M059J (cell line): ENCODE measurements at regions not wholly inside any gene's neighbourhood (a gene's known extent, or its start where the extent isn't known, plus 50 kb on each side); places are given as distances from the start of the nearest gene placed in this dataset.

Source experiments
- DNase-seq: peaks from one replicate; pipeline ENCODE4 v3.0.0-alpha.2; 2012; ENCODE audit warnings: low read depth

DNA sequence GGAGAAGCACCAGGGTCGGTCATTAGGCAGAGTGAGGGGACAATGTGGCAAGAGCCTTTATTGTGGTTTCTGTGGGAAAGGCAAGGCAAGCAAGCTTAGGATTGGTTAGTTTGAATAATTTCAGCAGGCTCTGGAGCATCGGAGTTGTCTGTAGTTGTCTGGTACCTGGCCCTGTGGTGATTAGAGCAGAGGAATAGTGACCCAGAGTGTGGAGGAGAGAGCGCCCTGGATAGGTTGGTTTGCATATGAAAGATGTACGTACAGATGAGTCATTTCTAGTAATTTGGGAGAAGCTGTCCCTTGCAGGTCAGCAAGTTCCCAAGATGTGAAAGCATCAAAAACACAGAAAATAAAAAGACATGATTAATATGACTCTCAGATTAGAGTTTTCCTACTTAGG lies 383.1 kb upstream of the MEX3C start:
- no peak for DNase-seq

DNA sequence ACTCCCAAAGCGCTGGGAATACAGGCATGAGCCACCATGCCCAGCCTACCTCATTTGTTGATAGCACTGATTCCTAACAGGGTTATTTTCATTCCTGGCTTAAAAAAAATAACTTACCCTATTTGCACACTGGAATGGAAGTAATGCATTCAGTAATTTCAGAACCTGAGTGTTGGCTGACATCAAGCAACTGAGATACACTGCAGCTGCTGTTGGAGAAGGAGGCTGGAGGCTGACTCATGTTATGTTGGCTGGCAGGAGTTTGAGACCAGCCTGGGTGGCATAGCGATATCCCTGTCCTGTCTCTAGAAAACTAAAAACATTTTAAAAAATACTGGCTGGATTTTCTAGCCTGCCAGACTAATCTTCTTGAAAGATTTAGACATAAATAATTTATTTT lies 385.1 kb upstream of the MEX3C start:
- DNase-seq, result no peak

DNA sequence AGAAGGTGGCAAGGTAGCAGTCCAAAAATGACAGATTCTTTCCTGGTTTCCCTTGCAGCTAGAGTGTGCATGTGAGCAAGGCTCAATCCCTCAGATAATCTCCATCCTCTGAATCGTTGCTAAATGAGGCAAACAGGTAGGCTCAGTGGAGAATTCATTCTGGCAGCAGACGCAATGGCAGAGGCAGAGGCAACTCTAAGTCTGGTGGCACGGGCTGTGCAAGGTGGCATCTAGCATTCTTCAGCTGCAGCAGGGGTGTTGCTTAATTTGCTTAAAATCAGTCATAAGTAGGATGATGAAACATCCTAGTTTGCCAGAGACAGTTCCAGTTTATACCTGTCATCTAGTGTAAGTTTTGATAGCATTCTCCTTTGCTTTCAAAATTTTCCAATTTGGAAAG lies 391.1 kb upstream of the MEX3C start:
- DNase-seq, result no peak

DNA sequence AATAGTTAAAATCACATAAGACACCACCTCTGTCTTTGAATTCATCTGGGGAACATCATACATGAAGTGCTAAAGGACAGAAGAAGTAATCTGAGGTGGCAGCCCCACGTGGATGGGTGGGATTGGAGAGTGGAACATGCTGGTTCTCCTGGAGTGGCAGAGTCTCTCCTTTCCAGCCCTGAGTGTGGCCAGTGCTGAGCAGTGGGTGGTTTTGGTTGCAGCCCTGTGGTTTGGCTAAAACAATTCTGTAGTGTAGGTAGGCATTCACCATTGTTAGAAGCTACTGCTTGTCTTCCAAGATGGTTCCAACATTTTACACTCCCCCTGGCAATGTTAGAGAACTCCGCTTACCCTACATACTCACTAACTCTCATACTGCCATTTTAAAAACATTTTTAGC lies 396.4 kb upstream of the MEX3C start:
- DNase-seq, result no peak

DNA sequence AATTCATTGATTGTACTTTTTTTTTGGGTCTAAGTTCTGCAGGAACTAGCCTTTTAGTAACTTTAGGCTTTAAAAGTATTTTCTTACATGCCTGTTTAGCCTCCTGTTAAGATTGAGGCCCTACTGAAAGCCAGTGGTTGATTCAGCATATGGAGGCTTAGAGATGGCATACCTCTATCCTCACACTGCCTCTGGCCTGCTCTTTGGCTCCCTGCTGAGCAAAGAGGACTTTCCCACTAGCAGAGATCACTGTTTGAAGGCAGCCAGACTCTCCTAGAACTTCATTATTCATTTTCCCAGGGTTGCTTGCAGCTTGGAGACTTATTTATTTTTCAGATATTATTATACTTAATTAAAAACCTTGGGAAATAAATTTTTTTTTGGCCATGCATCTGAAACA lies 405.6 kb upstream of the MEX3C start:
- DNase-seq, result no peak

DNA sequence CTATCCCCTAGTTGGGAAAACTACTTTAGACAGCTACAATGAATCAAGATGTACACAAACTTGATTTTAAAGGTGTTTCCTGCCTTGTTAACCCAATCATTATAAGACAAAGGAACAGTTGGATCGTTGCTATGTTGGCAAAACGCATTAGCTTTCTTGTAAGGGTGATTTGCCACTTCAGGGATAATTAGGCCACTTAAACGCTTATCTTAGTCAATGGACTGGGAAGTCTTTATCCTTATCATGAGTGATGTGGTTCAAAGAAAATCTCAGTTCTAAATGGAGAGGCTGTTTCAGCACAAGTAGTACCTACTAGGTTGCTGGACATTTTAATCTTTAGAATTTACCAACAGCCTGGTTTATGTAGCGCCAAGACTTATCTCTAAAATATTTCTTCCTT lies 406.1 kb upstream of the MEX3C start:
- no peak for DNase-seq

DNA sequence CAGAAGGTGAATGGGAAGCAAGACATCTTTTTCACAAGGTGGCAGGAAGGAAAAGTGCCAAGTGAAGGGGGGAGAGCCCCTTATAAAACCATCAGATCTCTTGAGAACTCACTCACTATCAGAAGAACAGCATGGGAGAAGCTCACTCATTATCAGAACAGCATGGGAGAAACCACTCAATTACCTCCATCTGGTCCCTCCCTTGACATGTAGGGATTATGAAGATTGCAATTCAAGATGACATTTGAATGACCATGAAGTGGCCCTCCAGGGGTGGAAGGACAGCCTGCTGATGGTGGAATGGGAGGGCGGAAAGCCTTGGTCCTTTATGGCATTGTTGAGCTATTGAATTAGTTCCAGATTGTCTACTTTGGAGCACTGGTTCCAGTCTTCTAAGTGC lies 413.0 kb upstream of the MEX3C start:
- DNase-seq, result no peak

DNA sequence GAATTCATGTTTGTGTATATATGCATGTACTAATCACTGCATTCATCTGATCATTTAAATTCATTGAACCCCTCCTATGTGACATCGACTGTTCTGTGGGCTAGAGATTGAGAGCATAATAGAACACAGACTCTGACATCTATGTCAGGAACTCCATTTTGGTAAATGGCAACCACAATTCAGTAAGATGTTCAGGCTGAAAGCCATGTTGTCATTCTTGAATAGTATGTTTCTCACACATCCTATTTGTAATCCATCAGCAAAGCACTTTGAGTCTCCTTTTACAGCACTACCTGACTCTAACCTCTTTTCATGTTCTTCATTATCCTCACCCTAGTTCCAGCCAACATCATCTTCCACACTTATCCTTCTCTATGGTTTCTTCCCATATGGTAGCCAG lies 413.8 kb upstream of the MEX3C start:
- no peak for DNase-seq

DNA sequence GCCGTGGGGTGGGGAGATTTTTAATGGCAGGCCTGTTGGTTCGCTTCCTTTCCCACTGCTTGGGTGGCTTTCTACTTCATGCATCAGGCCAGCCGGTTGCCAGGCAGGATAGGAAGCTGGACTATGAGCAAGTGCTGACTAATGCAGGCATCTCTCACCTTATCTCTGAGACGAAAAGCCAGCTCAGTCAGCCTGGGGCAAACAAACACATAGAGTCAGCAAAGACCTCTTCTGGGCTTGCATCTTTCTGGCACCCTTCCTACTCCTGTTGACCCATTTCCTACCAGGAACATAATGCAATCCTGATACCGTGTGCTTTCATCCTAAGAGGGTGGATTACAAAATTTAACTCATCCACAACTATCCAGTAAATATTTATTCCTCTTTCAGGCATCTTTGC lies 416.6 kb upstream of the MEX3C start:
- DNase-seq, result peak; percentile 85

DNA sequence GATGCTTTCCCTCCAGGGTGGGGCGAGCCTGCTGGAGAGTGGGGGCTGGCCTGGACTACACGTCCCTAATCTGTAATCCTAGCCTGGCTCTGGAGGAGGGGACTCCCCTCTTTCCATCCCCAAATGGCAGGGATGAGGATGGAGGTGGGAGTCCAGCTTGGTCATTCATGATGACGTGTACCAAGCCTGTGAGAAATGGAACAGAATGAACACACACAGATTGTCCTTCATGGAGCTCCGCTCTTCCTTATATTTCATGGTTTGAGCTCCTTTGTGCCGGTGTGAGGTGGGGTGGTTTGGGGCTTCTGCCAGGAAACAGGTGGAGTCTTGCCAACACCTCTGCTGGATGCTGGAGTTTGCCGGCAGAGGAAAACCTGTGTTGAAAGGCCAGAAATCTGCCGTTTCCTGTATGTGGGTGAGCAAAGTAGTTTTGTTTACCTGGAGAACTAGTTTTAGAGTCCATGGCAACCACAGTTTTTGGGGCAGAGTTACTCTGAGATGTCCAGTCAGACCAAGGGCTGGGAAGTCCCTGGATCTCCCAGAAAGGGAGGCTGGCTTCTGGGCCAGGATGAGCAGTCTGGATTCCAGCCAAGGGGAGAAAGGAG lies 417.6 kb upstream of the MEX3C start:
- peak; percentile 76 for DNase-seq

DNA sequence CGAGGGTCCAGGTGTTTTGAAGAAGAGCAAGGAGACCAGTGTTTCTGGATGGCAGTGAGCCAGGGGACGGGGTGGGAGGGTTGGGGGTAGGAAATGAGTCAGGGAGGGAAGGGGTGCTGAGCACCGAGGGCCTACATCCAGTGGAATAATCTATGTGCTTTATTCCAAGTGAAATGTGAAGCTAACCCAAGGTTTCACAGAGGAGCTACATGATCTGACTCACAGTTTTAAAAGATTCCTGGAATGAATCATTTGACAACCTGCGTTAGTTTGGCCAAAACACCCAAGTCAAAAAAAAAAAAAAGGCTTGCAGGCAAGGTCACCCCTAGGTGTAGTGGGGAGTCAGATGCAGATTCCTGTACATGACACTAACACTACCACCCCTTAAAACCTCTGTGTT lies 419.7 kb upstream of the MEX3C start:
- peak; percentile 69 for DNase-seq

DNA sequence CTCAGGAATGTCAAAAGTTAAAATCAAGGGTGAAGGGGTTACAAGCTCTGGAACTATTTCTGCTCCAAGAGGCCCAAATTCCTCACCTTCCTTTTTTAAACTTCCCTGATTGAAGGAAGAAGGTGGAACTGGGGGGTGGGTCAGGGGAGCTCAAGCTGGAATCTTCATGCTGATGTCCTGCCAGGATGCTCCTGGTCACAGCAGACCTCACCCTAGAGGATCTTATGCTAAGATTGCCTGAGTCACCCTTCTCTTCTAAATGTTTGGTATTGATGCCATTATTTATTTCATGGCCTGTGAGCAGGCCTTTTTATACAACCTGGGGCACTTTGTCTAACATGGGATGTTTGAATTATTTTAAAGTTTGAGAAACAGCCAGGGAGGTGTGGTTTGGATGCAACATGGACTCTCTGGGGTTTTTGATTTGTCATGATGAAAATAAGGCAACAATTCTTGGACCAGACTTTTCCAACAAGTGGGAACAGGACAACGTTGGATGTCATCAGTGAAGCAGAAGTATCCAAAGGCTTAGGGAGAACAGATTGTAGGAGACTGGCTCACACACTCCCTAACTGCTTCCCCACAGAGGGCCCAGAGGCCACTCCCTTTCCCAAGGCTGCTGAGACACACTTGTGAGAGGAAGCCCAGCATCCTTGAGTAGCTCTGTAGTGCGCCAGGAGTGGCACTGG lies 420.2 kb upstream of the MEX3C start:
- DNase-seq, result peak; percentile 15

DNA sequence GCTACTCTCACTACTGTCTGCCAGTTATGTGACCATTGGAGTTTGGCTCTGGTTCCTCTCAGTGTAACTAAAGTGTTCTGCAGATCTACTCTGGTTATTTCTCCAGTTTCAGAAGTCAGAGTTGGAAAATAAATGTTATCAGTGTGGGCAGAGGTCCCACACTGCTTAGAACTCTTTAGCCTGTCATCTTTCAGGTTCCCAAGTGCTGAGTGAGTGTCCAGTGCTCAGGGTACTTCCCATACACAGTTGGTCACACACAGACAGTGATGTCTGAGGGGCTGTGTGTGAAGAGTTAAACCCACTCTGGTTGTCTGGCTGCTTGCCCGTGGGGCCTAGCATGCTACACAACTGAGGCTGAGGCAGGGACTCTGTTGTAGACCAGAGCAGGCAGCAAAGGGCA lies 421.8 kb upstream of the MEX3C start:
- DNase-seq, result no peak

DNA sequence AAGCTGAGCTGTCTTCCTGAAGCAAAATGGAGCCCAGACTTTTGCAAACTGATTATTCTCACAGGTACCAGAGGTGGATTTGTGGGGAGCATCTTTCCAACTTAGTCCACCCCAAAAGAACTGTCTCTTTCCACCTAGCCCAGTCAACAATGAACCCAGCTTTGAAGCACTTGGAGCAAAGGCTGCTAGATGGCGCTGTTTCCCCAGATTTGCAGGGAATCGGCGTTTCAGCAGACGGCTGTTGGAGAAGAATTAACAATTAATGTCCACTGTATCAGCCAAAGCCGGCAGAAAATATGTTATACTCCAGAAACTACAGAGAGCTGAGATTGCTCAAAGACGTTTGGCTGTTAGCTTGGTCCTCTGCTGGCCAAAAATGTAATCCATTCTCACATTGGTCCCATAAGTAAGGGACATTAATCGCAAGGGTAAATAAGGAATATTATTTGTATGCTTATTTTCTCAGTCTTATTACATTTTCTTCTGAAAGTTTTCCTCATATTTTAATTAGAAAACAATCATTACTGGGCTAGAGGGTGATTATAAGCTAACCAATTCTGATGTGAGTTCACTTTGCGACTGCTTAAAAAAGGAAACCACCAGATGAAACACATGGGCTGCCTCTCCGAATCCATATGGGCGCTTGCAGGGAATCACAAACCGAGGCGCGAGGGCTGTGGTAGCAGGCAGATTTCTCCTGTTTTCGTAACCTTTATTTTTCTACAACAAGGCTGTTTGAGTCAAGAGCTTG lies 423.8 kb upstream of the MEX3C start:
- DNase-seq, result peak; percentile 36

DNA sequence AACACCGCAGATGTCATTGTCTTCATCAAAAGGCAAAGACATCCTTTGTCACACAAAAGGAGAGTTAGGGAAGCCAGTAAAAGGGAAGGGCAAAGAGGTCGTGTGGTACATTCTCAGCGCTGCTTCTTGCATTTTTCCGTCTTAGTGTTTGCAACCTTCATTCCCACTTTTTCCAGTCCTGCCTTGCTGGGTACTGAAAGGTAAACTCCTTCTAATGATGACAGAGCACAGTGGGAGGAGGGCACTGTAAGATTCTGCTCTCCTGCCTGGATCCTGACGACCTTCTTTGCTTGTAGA lies 424.3 kb upstream of the MEX3C start:
- no peak for DNase-seq

DNA sequence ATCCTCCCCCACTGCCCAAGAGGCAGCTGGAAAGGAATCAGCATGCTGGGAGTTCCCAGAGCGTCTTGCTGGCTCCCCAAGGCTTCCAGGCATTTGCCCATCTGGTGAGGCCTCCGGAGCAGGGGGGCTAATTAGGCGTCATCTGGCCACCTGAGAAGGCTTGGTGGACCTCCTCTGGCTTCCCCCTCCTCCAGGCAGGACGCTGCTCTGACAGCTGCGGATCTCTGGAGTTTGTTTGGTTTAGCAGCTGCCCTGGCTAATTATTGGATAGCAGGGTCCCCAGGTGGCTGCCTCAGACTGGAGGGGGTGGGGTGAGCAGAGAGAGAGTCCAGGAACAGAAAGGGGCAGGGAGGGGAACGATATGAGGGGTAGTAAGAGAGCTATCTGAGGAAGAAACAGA lies 425.2 kb upstream of the MEX3C start:
- DNase-seq, result no peak

DNA sequence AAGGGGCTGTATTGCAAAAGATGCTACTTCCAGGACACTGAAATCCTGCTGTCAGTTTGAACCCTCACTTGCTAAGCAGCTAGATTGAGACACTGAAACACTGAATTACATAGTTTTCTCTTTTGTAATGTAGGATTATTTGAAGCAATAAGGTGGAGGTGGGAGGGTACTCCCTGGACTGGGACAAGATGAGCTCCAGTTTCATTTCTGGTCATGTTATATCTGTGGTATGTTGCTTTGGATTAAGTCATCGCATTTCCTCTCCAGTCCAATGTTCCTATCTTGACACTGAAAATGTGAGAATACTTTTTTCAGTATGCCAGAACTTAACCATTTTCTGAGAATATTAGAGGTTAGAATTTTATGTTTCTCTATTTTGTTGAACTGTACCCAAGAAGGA lies 426.2 kb upstream of the MEX3C start:
- no peak for DNase-seq

DNA sequence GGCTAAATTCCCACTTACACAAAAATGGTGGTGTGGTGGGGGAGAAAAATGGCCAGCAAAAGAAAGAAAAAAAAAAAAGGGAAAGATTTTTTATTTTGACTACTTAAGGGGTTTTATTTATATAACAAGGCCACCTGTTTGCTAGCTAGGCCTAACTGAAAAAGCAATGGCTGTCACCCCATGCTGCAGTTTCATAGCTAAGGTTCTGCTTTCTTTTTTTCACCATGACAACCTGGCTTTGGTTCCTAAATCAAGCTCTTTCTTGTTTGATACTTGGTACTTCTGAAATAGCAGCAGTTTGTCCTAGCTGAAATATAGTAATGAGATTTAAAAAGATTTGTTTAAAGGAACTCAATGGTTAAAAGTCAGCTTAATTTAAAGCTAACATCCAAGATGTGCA lies 433.2 kb upstream of the MEX3C start:
- no peak for DNase-seq

DNA sequence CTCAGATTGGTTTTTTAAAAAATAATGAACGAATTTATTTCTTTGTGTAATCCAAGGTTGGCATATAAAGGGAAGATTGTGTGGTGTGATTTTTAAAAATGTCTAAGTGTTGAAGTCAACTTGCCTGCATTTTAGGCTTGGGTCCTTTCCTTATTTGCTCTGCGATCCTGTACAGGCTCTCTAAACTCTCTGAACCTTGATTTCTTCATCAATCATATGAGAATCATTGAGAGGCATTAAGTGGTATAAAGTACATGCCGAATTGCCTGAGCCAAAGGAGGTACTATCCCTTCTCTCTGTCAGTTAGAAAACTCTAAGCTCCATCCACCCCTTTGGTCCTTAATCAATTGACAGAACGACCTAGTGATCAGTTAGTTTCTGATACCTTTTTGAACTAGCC lies 440.4 kb upstream of the MEX3C start:
- DNase-seq, result no peak

DNA sequence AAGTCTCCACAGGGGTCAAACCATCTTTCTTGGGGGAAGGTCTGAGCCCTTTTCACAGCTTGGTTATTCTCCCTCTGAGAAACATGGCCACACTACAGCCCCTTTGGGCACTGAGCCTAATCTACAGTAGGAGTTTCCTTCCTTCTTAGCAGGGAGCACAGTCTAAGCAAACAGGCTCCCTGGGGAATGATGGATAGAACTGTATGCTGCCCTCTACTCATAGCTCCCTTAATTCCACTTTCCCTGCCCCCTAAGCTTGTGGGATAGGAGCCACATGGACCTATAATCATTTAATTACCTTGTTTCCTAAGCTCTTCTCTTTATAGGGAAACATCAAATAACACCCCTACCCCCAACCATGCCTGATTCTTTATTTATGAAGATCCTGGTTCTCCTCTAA lies 442.1 kb upstream of the MEX3C start:
- DNase-seq, result no peak

DNA sequence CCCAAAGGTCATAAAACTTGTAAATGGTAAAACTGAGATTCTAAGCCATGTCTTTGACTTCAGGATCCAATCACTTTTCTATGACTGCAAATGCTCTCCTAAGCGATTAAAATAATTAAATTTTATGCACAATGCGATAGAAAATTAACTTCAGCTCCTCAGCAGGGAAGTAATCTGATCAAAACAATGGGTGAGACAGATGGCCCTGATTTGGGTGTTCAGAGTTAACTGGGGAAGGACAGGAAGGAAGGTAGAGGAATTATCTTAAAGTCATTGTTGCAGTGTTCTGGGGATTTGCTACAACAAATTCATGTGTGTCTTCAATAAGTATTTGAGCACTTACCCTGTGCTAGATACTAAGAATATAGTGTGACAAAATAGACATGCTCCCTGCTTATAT lies 446.0 kb upstream of the MEX3C start:
- no peak for DNase-seq

DNA sequence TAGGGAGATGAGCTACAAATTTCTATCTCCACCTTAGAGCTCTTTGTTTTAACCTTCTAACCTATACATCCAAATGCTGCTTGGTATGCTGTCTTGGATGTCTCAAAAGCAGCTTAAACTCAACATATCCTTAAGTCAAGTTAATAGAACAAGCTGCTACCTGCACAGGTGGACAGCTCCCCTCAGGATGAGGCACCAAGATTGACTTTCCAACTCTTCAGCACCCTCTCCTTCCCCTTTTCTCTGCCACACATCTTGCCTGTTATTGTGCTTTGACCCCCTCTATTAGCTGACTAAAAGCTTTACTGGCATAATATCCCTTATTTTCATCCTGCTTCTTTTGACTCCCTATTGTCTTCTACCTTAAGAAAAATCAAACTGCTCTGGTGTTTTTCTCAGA lies 448.1 kb upstream of the MEX3C start:
- no peak for DNase-seq

DNA sequence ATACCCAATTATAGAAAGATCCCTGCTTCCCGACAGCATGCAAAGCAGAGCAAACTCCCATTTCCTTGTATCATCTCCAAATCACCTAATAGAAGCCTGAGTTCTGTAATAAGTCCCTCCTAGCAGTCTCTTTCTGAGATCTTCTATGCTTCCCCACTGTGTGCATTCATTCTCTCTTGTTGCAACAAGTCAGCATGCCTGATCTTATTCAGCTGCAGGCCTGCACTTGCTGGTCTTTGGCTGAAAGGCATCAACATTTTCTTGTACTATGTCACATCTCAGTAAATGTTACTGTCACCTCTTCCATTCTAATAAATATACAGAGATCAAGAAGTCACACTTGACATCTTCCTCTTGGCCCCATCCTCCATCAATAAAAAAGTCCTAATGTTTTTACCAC lies 449.9 kb upstream of the MEX3C start:
- DNase-seq, result no peak

DNA sequence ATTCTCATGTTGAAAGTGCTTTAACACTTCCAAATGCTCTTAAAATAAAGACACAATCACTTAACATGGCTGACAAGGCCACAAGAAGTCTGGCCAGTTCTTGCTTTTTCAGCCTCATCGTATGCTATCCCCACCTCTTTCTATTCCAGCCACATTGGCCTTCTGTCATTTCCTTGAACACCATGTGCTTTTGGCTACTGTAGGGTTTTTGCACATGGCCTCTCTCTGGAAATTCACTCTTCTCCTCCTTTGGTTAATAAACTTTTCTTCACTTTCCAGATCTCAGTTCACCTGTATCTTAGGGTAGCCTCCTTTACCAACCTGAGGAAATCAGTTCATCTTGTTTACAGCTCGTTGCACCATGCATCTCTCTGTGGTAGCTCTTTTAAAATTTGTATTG lies 450.5 kb upstream of the MEX3C start:
- no peak for DNase-seq
